H1 (cell line): ENCODE measurements at regions not wholly inside any gene's neighbourhood (a gene's known extent, or its start where the extent isn't known, plus 50 kb on each side); places are given as distances from the start of the nearest gene placed in this dataset.
A peak's percentile ranks its signal among the peaks of the same experiment; 100 is the strongest.

ENCODE experiments used
- CTCF ChIA-PET: fragments of 300-600 bp; sonication (Branson Sonifier 250); formaldehyde crosslinking; loops from one replicate; lab custom pipeline; 2021; ENCODE audit not compliant: partially characterized antibody; lab: Charles Lee
- POLR2A ChIA-PET: fragments of 300-600 bp; sonication (Branson Sonifier 250); formaldehyde crosslinking; loops from one replicate; lab custom pipeline; 2021; ENCODE audit warnings: inconsistent platforms; ENCODE audit not compliant: partially characterized antibody; lab: Charles Lee
- DNase-seq, 2 experiments: peaks; one replicate each; pipeline versions ENCODE4 v3.0.0 to v3.0.0-alpha.2; 2010 to 2022; ENCODE audit warnings: low spot score in 2 of 2, low read depth in 1 of 2, mixed read lengths in 1 of 2
- FAIRE-seq: peaks from 2 replicates; lab custom pipeline; 2011; peaks lifted over from hg19 to GRCh38; lab: Jason Lieb, UNC
- H2AFZ ChIP-seq: 2 replicates; pipeline ENCODE4 v1.8.1; 2012; ENCODE audit warnings: low read length, inconsistent platforms
- H2AK5ac ChIP-seq: 2 replicates; pipeline ENCODE4 v1.6.1; 2013; ENCODE audit warnings: low read depth, low read length
- H2BK120ac ChIP-seq: replicated peaks from 2 replicates; pipeline ENCODE3; 2013; ENCODE audit warnings: low read depth, low read length, inconsistent platforms
- H2BK12ac ChIP-seq: 2 replicates; pipeline ENCODE4 v1.6.1; 2013; ENCODE audit warnings: low read depth, low read length
- H2BK15ac ChIP-seq: 2 replicates; pipeline ENCODE4 v1.6.1; 2013; ENCODE audit warnings: low read length
- H2BK20ac ChIP-seq: 2 replicates; pipeline ENCODE4 v1.6.1; 2013; ENCODE audit warnings: low read length
- H2BK5ac ChIP-seq: 2 replicates; pipeline ENCODE4 v1.6.1; 2013; ENCODE audit warnings: low read depth, low read length
- H3K14ac ChIP-seq: 2 replicates; pipeline ENCODE4 v1.6.1; 2013; ENCODE audit warnings: inconsistent platforms; ENCODE audit not compliant: insufficient read length
- H3K18ac ChIP-seq: 2 replicates; pipeline ENCODE4 v1.6.1; 2013; ENCODE audit warnings: low read length; ENCODE audit errors: extremely low read depth
- H3K23ac ChIP-seq: 2 replicates; pipeline ENCODE4 v1.6.1; 2013; ENCODE audit warnings: inconsistent platforms; ENCODE audit not compliant: insufficient read length
- H3K23me2 ChIP-seq: 2 replicates; pipeline ENCODE4 v1.6.1; 2013; ENCODE audit warnings: low read depth, low read length
- H3K27ac ChIP-seq: 2 replicates; pipeline ENCODE4 v1.6.1; 2011; ENCODE audit warnings: low read depth, low read length, inconsistent platforms
- H3K27me3 ChIP-seq, 4 experiments: replicated peaks in 1 of 4; 1 replicate in 1 of 4; 2 replicates in 3 of 4; pipeline versions ENCODE4 v1.6.1 to v1.8.1; 2011 to 2013; ENCODE audit warnings: low read length in 3 of 4, mild to moderate bottlenecking in 3 of 4, inconsistent platforms in 2 of 4, mixed read lengths in 2 of 4, moderate library complexity in 1 of 4; ENCODE audit not compliant: control insufficient read depth in 3 of 4, insufficient read depth in 3 of 4; ENCODE audit errors: extremely low read depth in 1 of 4
- H3K36me3 ChIP-seq, 4 experiments: 2 replicates each; pipeline versions ENCODE4 v1.6.1 to v1.8.1; 2011 to 2013; ENCODE audit warnings: mild to moderate bottlenecking in 4 of 4, low read length in 3 of 4, moderate library complexity in 2 of 4, control low read depth in 1 of 4, inconsistent platforms in 1 of 4; ENCODE audit not compliant: insufficient read depth in 4 of 4, control insufficient read depth in 2 of 4
- H3K4ac ChIP-seq: replicated peaks from 2 replicates; pipeline ENCODE3; 2013; ENCODE audit warnings: low read length, low read depth, mixed read lengths, inconsistent platforms; ENCODE audit not compliant: insufficient read length
- H3K4me1 ChIP-seq, 4 experiments: replicated peaks in 1 of 4; 1 replicate in 1 of 4; 2 replicates in 3 of 4; pipeline versions ENCODE4 v1.6.1 to v1.8.1; 2011 to 2013; ENCODE audit warnings: low read length in 3 of 4, inconsistent platforms in 2 of 4, mixed read lengths in 1 of 4; ENCODE audit not compliant: insufficient read depth in 4 of 4, control insufficient read depth in 3 of 4
- H3K4me2 ChIP-seq, 2 experiments: 2 replicates each; pipeline versions ENCODE4 v1.6.1 to v1.8.1; 2011 to 2013; ENCODE audit warnings: low read depth in 2 of 2, low read length in 2 of 2, control low read depth in 1 of 2, inconsistent platforms in 1 of 2, mild to moderate bottlenecking in 1 of 2; ENCODE audit not compliant: insufficient read depth in 1 of 2
- H3K4me3 ChIP-seq, 4 experiments: fragments of 200-600, 300-600 bp in 1 of 4; sonication (generic), shearing (Covaris generic), sonication (Bioruptor Twin) in 1 of 4; 2 replicates each; pipeline versions ENCODE4 v1.5.1 to v1.8.1; 2011 to 2016; ENCODE audit warnings: low read length in 4 of 4, low read depth in 3 of 4, control low read depth in 2 of 4, inconsistent platforms in 2 of 4, mild to moderate bottlenecking in 2 of 4, mixed read lengths in 1 of 4, moderate library complexity in 1 of 4; ENCODE audit not compliant: insufficient read depth in 2 of 4; ENCODE audit errors: extremely low read depth in 1 of 4
- H3K56ac ChIP-seq: replicated peaks from 2 replicates; pipeline ENCODE3; 2013; ENCODE audit warnings: low read depth, mild to moderate bottlenecking, mixed read lengths, low read length, inconsistent platforms; ENCODE audit not compliant: insufficient read length
- H3K79me1 ChIP-seq: 2 replicates; pipeline ENCODE4 v1.6.1; 2013; ENCODE audit warnings: low read depth, low read length, control low read depth
- H3K79me2 ChIP-seq, 2 experiments: 2 replicates each; pipeline versions ENCODE4 v1.6.1 to v1.8.1; 2012 to 2013; ENCODE audit warnings: low read length in 2 of 2, mild to moderate bottlenecking in 2 of 2, inconsistent platforms in 1 of 2; ENCODE audit not compliant: insufficient read depth in 2 of 2, control insufficient read depth in 1 of 2
- H3K9ac ChIP-seq, 4 experiments: replicated peaks in 1 of 4; 1 replicate in 1 of 4; 2 replicates in 3 of 4; pipeline versions ENCODE4 v1.6.1 to v1.8.1; 2011 to 2013; ENCODE audit warnings: low read depth in 3 of 4, low read length in 3 of 4, control low read depth in 2 of 4, mild to moderate bottlenecking in 2 of 4, moderate library complexity in 2 of 4, inconsistent platforms in 1 of 4; ENCODE audit errors: extremely low read depth in 1 of 4
- H3K9me3 ChIP-seq, 2 experiments: 2 replicates each; pipeline versions ENCODE4 v1.6.1 to v1.8.1; 2012 to 2013; ENCODE audit warnings: mild to moderate bottlenecking in 2 of 2, moderate library complexity in 2 of 2, control low read depth in 1 of 2, inconsistent platforms in 1 of 2, low read depth in 1 of 2, low read length in 1 of 2, mixed read lengths in 1 of 2; ENCODE audit not compliant: insufficient read depth in 2 of 2
- H4K20me1 ChIP-seq, 2 experiments: replicated peaks in 1 of 2; 2 replicates each; pipeline versions ENCODE3 to v1.8.1; 2011 to 2013; ENCODE audit warnings: inconsistent platforms in 2 of 2, low read length in 2 of 2, mild to moderate bottlenecking in 1 of 2; ENCODE audit not compliant: insufficient read depth in 2 of 2, control insufficient read depth in 1 of 2
- H4K5ac ChIP-seq: 2 replicates; pipeline ENCODE4 v1.6.1; 2013; ENCODE audit warnings: low read length, low read depth, mixed read lengths, inconsistent platforms; ENCODE audit not compliant: insufficient read length
- H4K8ac ChIP-seq: 2 replicates; pipeline ENCODE4 v1.8.0; 2013; ENCODE audit warnings: mild to moderate bottlenecking, moderate library complexity, low read length, inconsistent platforms; ENCODE audit not compliant: insufficient read depth; ENCODE audit errors: extremely low read depth
- H4K91ac ChIP-seq: replicated peaks from 2 replicates; pipeline ENCODE3; 2013; ENCODE audit warnings: low read length, mixed read lengths, inconsistent platforms; ENCODE audit not compliant: insufficient read length
- CTBP2 ChIP-seq: IDR thresholded peaks from 2 replicates; pipeline ENCODE4 v1.7.0; 2011; ENCODE audit warnings: borderline replicate concordance, mild to moderate bottlenecking, moderate library complexity, mixed read lengths, low read length; ENCODE audit not compliant: insufficient read depth, insufficient read length
- EZH2 ChIP-seq: fragments of 200-600 bp; sonication (generic); IDR thresholded peaks from 2 replicates; pipeline ENCODE4 v1.7.1; 2012; ENCODE audit warnings: low read depth, mild to moderate bottlenecking, moderate library complexity, low read length, inconsistent platforms; ENCODE audit not compliant: severe bottlenecking
- FOSL1 ChIP-seq: IDR thresholded peaks from 2 replicates; pipeline ENCODE4 v1.6.1; 2011; ENCODE audit warnings: mild to moderate bottlenecking, low read depth, low read length, moderate library complexity; ENCODE audit not compliant: insufficient read depth
- MAX ChIP-seq: IDR thresholded peaks from 2 replicates; pipeline ENCODE4 v1.6.1; 2012; ENCODE audit warnings: inconsistent platforms
- POLR2A ChIP-seq, 2 experiments: IDR thresholded peaks; 1 replicate in 1 of 2; 2 replicates in 1 of 2; pipeline ENCODE4 v1.6.1; 2011; ENCODE audit warnings: low read depth in 2 of 2, low read length in 2 of 2, mild to moderate bottlenecking in 2 of 2; ENCODE audit errors: control extremely low read depth in 1 of 2
- POLR2AphosphoS5 ChIP-seq: IDR thresholded peaks from 2 replicates; pipeline ENCODE4 v1.6.1; 2011; ENCODE audit warnings: low read depth, low read length
- TAF1 ChIP-seq: IDR thresholded peaks from 2 replicates; pipeline ENCODE4 v1.6.1; 2011; ENCODE audit warnings: mild to moderate bottlenecking, low read depth, low read length
- TAF7 ChIP-seq: optimal IDR thresholded peaks from 2 replicates; pipeline ENCODE3; 2011; ENCODE audit warnings: low read depth, mild to moderate bottlenecking, inconsistent platforms, low read length, moderate library complexity, borderline replicate concordance
- TCF12 ChIP-seq: IDR thresholded peaks from 2 replicates; pipeline ENCODE4 v1.6.1; 2011; ENCODE audit warnings: low read depth, mild to moderate bottlenecking, low read length
- WGBS, 2 experiments: shearing (Covaris generic) in 1 of 2; methylation state at CpG; one replicate each; pipeline versions ENCODE4 v1.1.6 to v1.1.7; 2013 to 2015; ENCODE audit warnings: low lambda C conversion rate in 2 of 2, mixed read lengths in 2 of 2, inconsistent platforms in 1 of 2, low coverage in 1 of 2, missing lambda C conversion rate in 1 of 2; ENCODE audit not compliant: insufficient replicate concordance in 2 of 2, insufficient coverage in 1 of 2, insufficient read length in 1 of 2; ENCODE audit errors: extremely low coverage in 1 of 2, missing lambda C conversion rate in 1 of 2; 5-methylcytosine and 5-hydroxymethylcytosine counted together

- FAIRE-seq = no peak
Observed at GRCh38 chr22:49206281-49206680, 621.4 kb downstream of the BRD1 start.

More at GRCh38 chr22:49206281-49206680, 621.4 kb downstream of the BRD1 start:
- Histone ChIP-seq H3K18ac (no peak overlapping the region), H3K79me1 (no peaks in the 10 kb centered on the region), H2AFZ (no peak overlapping the region), H3K4ac (no peak overlapping the region), H2BK5ac (no peak overlapping the region), H4K91ac (no peak overlapping the region), H3K79me2 (no peaks in the 10 kb centered on the region), H3K23me2 (no peaks in the 10 kb centered on the region), H3K4me1 (no peaks in the 10 kb centered on the region), H3K4me2 (no peak overlapping the region), H2AK5ac (no peak overlapping the region), H3K9me3 (no peaks in the 10 kb centered on the region), H2BK120ac (no peak overlapping the region), H3K56ac (no peak overlapping the region), H4K20me1 (peaks cover 0 to 3% of the 10 kb centered on the region in 2 experiments), H2BK15ac (no peak overlapping the region; the same call in 1 of the 2 replicates), H3K27me3 (no peaks in the 10 kb centered on the region), H3K23ac (no peak overlapping the region), H2BK12ac (no peak overlapping the region), H3K4me3 (no peak overlapping the region), H2BK20ac (no peak overlapping the region), H3K27ac (no peak overlapping the region), H3K9ac (no peak overlapping the region), H3K36me3 (no peaks in the 10 kb centered on the region), H4K5ac (no peak overlapping the region), H3K14ac (no peak overlapping the region), H4K8ac (no peak overlapping the region)
- POLR2A ChIA-PET = no interaction called here
- DNase-seq = peak in 1 of 2 experiments; percentile 7
- TF ChIP-seq POLR2AphosphoS5 = no peak
- TF ChIP-seq TCF12 = no peak
- TF ChIP-seq EZH2 = no peak
- no peak for TF ChIP-seq POLR2A (IDR thresholded peaks at IDR 0.05; ENCODE audit: control extremely low read depth in 1 of 2, low read depth in 2 of 2, low read length in 2 of 2)
- TF ChIP-seq CTBP2 = no peak
- no peak for TF ChIP-seq FOSL1
- no peak for TF ChIP-seq TAF1
- no peak for TF ChIP-seq MAX
- TF ChIP-seq TAF7 = no peak
- 92% methylated on average over 12 of the region's 12 CpGs; no CpG with 5 or more reads in 1 of the 2 experiments for WGBS, 2 experiments
- CTCF ChIA-PET = interaction anchor here (0.6 kb wide), 1 partner anchor 640 kb away, joined by 3 read pairs; no protein-coding TSS in a partner anchor
